Endothelial cell of umbilical vein (primary cell): ENCODE measurements at regions not wholly inside any gene's neighbourhood (a gene's known extent, or its start where the extent isn't known, plus 50 kb on each side); places are given as distances from the start of the nearest gene placed in this dataset.

Experiments used
- BruUV-seq: library from RNA; stranded (reverse); fragments of 400-500 nt; replicated peaks from 2 replicates; lab custom pipeline; 2021; lab: Mats Ljungman, UMichigan
- CTCF ChIA-PET: fragments of 300-600, 350-600 bp; sonication (Branson Sonifier 250); formaldehyde crosslinking; loops from one replicate; lab custom pipeline; 2021; ENCODE audit warnings: antibody characterized with exemption, inconsistent platforms; lab: Charles Lee
- POLR2A ChIA-PET: fragments of 300-600, 350-600 bp; sonication (Branson Sonifier 250); formaldehyde crosslinking; loops from one replicate; lab custom pipeline; 2021; ENCODE audit warnings: antibody characterized with exemption, inconsistent platforms; lab: Charles Lee
- DNase-seq: peaks from one replicate; pipeline ENCODE4 v3.0.0-alpha.2; 2011; ENCODE audit warnings: low read depth, low spot score
- FAIRE-seq: peaks from 2 replicates; lab custom pipeline; 2011; peaks lifted over from hg19 to GRCh38; lab: Jason Lieb, UNC
- H2AFZ ChIP-seq: 2 replicates; pipeline ENCODE4 v1.6.0; 2012; ENCODE audit warnings: low read depth, low read length, control low read depth, inconsistent platforms
- H3K27ac ChIP-seq: 2 replicates; pipeline ENCODE4 v1.5.1; 2011; ENCODE audit warnings: low read depth, mild to moderate bottlenecking, control low read depth, low read length, moderate library complexity; ENCODE audit not compliant: insufficient read depth
- H3K27me3 ChIP-seq, 2 experiments: 2 replicates each; pipeline versions ENCODE4 v1.6.0 to v1.6.1; 2011; ENCODE audit warnings: low read length in 2 of 2, mixed read lengths in 1 of 2; ENCODE audit not compliant: control insufficient read depth in 2 of 2, insufficient read depth in 2 of 2
- H3K36me3 ChIP-seq, 2 experiments: 2 replicates in 1 of 2; 3 replicates in 1 of 2; pipeline ENCODE4 v1.5.1; 2011; ENCODE audit warnings: low read length in 2 of 2, mild to moderate bottlenecking in 1 of 2, moderate library complexity in 1 of 2; ENCODE audit not compliant: control insufficient read depth in 2 of 2, insufficient read depth in 2 of 2; ENCODE audit errors: extremely low read depth in 1 of 2
- H3K4me1 ChIP-seq: 3 replicates; pipeline ENCODE4 v1.5.1; 2011; ENCODE audit warnings: mild to moderate bottlenecking, low read length; ENCODE audit not compliant: control insufficient read depth, insufficient read depth; ENCODE audit errors: extremely low read depth
- H3K4me2 ChIP-seq: 2 replicates; pipeline ENCODE4 v1.6.1; 2011; ENCODE audit warnings: low read length, control low read depth, mixed read lengths; ENCODE audit not compliant: insufficient read depth
- H3K4me3 ChIP-seq, 3 experiments: fragments of 200-600 bp in 1 of 3; sonication (generic), shearing (Covaris generic) in 1 of 3; replicated peaks in 1 of 3; 2 replicates each; pipeline ENCODE4 v1.5.1; 2011 to 2016; ENCODE audit warnings: control low read depth in 3 of 3, low read length in 3 of 3, mild to moderate bottlenecking in 2 of 3, inconsistent platforms in 1 of 3, low read depth in 1 of 3, moderate library complexity in 1 of 3; ENCODE audit not compliant: insufficient read depth in 1 of 3
- H3K79me2 ChIP-seq: 2 replicates; pipeline ENCODE4 v1.6.0; 2012; ENCODE audit warnings: low read length, inconsistent platforms; ENCODE audit not compliant: control insufficient read depth, insufficient read depth
- H3K9ac ChIP-seq: replicated peaks from 2 replicates; pipeline ENCODE3; 2011; ENCODE audit warnings: low read length, control low read depth; ENCODE audit not compliant: insufficient read depth; ENCODE audit errors: extremely low read depth
- H3K9me1 ChIP-seq: replicated peaks from 3 replicates; pipeline ENCODE4 v1.6.0; 2011; ENCODE audit warnings: mild to moderate bottlenecking, low read length; ENCODE audit not compliant: control insufficient read depth, insufficient read depth; ENCODE audit errors: extremely low read depth
- H3K9me3 ChIP-seq: replicated peaks from 2 replicates; pipeline ENCODE4 v1.5.1; 2012; ENCODE audit warnings: low read length, inconsistent platforms; ENCODE audit not compliant: control insufficient read depth, insufficient read depth
- H4K20me1 ChIP-seq: replicated peaks from 2 replicates; pipeline ENCODE3; 2011; ENCODE audit warnings: mild to moderate bottlenecking, low read length; ENCODE audit not compliant: control insufficient read depth, insufficient read depth; ENCODE audit errors: extremely low read depth
- FOS ChIP-seq: IDR thresholded peaks from 2 replicates; pipeline ENCODE4 v1.6.1; 2011; ENCODE audit warnings: mild to moderate bottlenecking, low read length, moderate library complexity, borderline replicate concordance; ENCODE audit not compliant: insufficient read depth
- GATA2 ChIP-seq: IDR thresholded peaks from 2 replicates; pipeline ENCODE4 v1.7.0; 2011; ENCODE audit warnings: low read depth, mild to moderate bottlenecking, moderate library complexity, mixed read lengths, low read length; ENCODE audit not compliant: insufficient read length, insufficient read depth
- JUN ChIP-seq: IDR thresholded peaks from 2 replicates; pipeline ENCODE4 v1.6.1; 2011; ENCODE audit warnings: borderline replicate concordance, low read depth; ENCODE audit not compliant: insufficient read length, insufficient read depth
- POLR2A ChIP-seq: IDR thresholded peaks from 2 replicates; pipeline ENCODE4 v1.6.1; 2012; ENCODE audit warnings: low read depth, mild to moderate bottlenecking, control low read depth, low read length
- POLR2AphosphoS5 ChIP-seq: IDR thresholded peaks from 2 replicates; pipeline ENCODE4 v1.6.1; 2012; ENCODE audit warnings: low read depth, mild to moderate bottlenecking, control low read depth, low read length, moderate library complexity; ENCODE audit not compliant: insufficient read depth
- dilution Hi-C: fragments of 300-500 bp; cut with MboI; formaldehyde crosslinking; loops from one replicate; pipeline ENCODE4 v1.15.0; 2019; ENCODE audit warnings: low sequenced_read_pairs; ENCODE audit not compliant: extremely low pct_ligation_motif_present
- intact Hi-C: fragments of 100-400 bp; cut with micrococcal nuclease; formaldehyde crosslinking; loops from one replicate; pipeline ENCODE4 v1.10.0; 2022

GRCh38 chr20:53768329-53768728 lies 174.7 kb upstream of the ZNF217 start:
- H3K36me3 ChIP-seq, result no peaks in the 10 kb centered on the region
- H3K4me3 ChIP-seq, result no peak overlapping the region
- TF ChIP-seq POLR2AphosphoS5, result no peak
- no peak for TF ChIP-seq POLR2A
- no peak for TF ChIP-seq GATA2
- TF ChIP-seq FOS, result no peak
- ChIA-PET CTCF (no interaction called here), POLR2A (no interaction called here)
- no peak for DNase-seq
- H3K4me2 ChIP-seq, result no peak overlapping the region
- H3K27me3 ChIP-seq, result no peaks in the 10 kb centered on the region
- no peaks in the 10 kb centered on the region for H3K9me1 ChIP-seq
- no TSS peak for BruUV-seq
- no peaks in the 10 kb centered on the region for H3K4me1 ChIP-seq
- intact Hi-C loops, result no loop called here
- H3K9ac ChIP-seq, result no peak overlapping the region
- dilution Hi-C loops, result no loop called here
- no peak overlapping the region for H2AFZ ChIP-seq
- no peaks in the 10 kb centered on the region for H3K9me3 ChIP-seq
- no peak for FAIRE-seq
- H3K27ac ChIP-seq, result no peak overlapping the region
- no peaks in the 10 kb centered on the region for H3K79me2 ChIP-seq
- H4K20me1 ChIP-seq, result no peaks in the 10 kb centered on the region

GRCh38 chr20:53767206-53767930 lies 173.7 kb upstream of the ZNF217 start:
- no peaks in the 10 kb centered on the region for H3K27me3 ChIP-seq
- DNase-seq (no peak), FAIRE-seq (no peak)
- ChIA-PET CTCF (no interaction called here), POLR2A (no interaction called here)
- no peak overlapping the region for H3K27ac ChIP-seq
- dilution Hi-C loops, result no loop called here
- H3K9me1 ChIP-seq, result no peaks in the 10 kb centered on the region
- H3K36me3 ChIP-seq, result no peaks in the 10 kb centered on the region
- no peak overlapping the region for H3K9ac ChIP-seq
- no peaks in the 10 kb centered on the region for H3K4me1 ChIP-seq
- no peak overlapping the region for H2AFZ ChIP-seq
- intact Hi-C loops, result no loop called here
- no peaks in the 10 kb centered on the region for H3K9me3 ChIP-seq
- H3K4me2 ChIP-seq, result no peak overlapping the region
- H3K4me3 ChIP-seq, result no peak overlapping the region
- no peaks in the 10 kb centered on the region for H4K20me1 ChIP-seq
- no TSS peak for BruUV-seq
- no peaks in the 10 kb centered on the region for H3K79me2 ChIP-seq
- no peak for TF ChIP-seq JUN
- TF ChIP-seq GATA2, result no peak
